Activated B cell treated with CpG ODN at 0.5 μM for 24 hours (primary cell): ENCODE measurements at regions not wholly inside any gene's neighbourhood (a gene's known extent, or its start where the extent isn't known, plus 50 kb on each side); places are given as distances from the start of the nearest gene placed in this dataset.

Experiments
- ATAC-seq: fragments of 200-7000 bp; cut with Tn5 transposase; one replicate; pipeline ENCODE4 v1.10.0; 2021; ENCODE audit warnings: low read depth, mild to moderate bottlenecking, moderate library complexity
- CTCF ChIA-PET: fragments of 350-600 bp; sonication (Branson Sonifier 250); formaldehyde crosslinking; loops from one replicate; lab custom pipeline; 2021; ENCODE audit warnings: antibody characterized with exemption; lab: Charles Lee
- POLR2A ChIA-PET: fragments of 350-600 bp; sonication (Branson Sonifier 250); formaldehyde crosslinking; loops from one replicate; lab custom pipeline; 2021; ENCODE audit warnings: antibody characterized with exemption; lab: Charles Lee
- DNase-seq: peaks from one replicate; pipeline ENCODE4 v3.0.0; 2022
- H3K27ac Mint-ChIP-seq: one replicate; pipeline ENCODE4 v1.8.0; 2020; ENCODE audit warnings: mixed read lengths
- H3K27me3 Mint-ChIP-seq: one replicate; pipeline ENCODE4 v1.8.0; 2021; ENCODE audit warnings: mixed read lengths
- H3K36me3 Mint-ChIP-seq: one replicate; pipeline ENCODE4 v1.8.0; 2021; ENCODE audit warnings: low read depth, mixed read lengths
- H3K4me1 Mint-ChIP-seq: one replicate; pipeline ENCODE4 v1.8.0; 2021; ENCODE audit warnings: mixed read lengths
- H3K4me3 Mint-ChIP-seq: one replicate; pipeline ENCODE4 v1.8.0; 2020; ENCODE audit warnings: mild to moderate bottlenecking, mixed read lengths
- H3K9me3 Mint-ChIP-seq: one replicate; pipeline ENCODE4 v1.8.0; 2020; ENCODE audit warnings: mixed read lengths
- CTCF ChIP-seq: fragments of 200-600 bp; IDR thresholded peaks from one replicate; pipeline ENCODE4 v1.8.0; 2022; ENCODE audit warnings: antibody characterized with exemption, mild to moderate bottlenecking
- intact Hi-C: fragments of 100-400 bp; cut with micrococcal nuclease; formaldehyde crosslinking; loops from one replicate; pipeline ENCODE4 v1.15.1; 2024

GRCh38 chr13:44117351-44117750 lies 237.6 kb downstream of the LACC1 start:
- H3K4me3 Mint-ChIP-seq: peak overlapping the region; percentile 11
- ChIA-PET CTCF (interaction anchor here (1.1 kb wide), 1 partner anchor 322 kb away, joined by 3 read pairs; no protein-coding TSS in a partner anchor), POLR2A (interaction anchor here (0.6 kb wide), 2 partner anchors 263 to 320 kb away, joined by 3 to 4 read pairs; no protein-coding TSS in a partner anchor)
- H3K9me3 Mint-ChIP-seq: no peaks in the 10 kb centered on the region
- H3K4me1 Mint-ChIP-seq: peaks cover 26% of the 10 kb centered on the region
- ATAC-seq (no peak), DNase-seq (no peak)
- intact Hi-C loops: no loop called here
- no peaks in the 10 kb centered on the region for H3K27me3 Mint-ChIP-seq
- no peaks in the 10 kb centered on the region for H3K36me3 Mint-ChIP-seq
- TF ChIP-seq CTCF: no peak
- peak overlapping the region; percentile 24 for H3K27ac Mint-ChIP-seq

- no peak for DNase-seq
- no peaks in the 10 kb centered on the region for H3K27me3 Mint-ChIP-seq
- no peak overlapping the region for H3K4me3 Mint-ChIP-seq
- peak overlapping the region; percentile 24 for H3K27ac Mint-ChIP-seq
- H3K4me1 Mint-ChIP-seq: peaks cover 26% of the 10 kb centered on the region
- CTCF ChIA-PET: no interaction called here
- no peaks in the 10 kb centered on the region for H3K36me3 Mint-ChIP-seq
- no peak for ATAC-seq
- intact Hi-C loops: no loop called here
- no peaks in the 10 kb centered on the region for H3K9me3 Mint-ChIP-seq
- POLR2A ChIA-PET: interaction anchor here (0.6 kb wide), 1 partner anchor 319 kb away, joined by 4 read pairs; no protein-coding TSS in a partner anchor
- TF ChIP-seq CTCF: no peak
These were observed 238.1 kb downstream of the LACC1 start for GRCh38 chr13:44117816-44118215.

GRCh38 chr13:44118881-44119280 lies 239.2 kb downstream of the LACC1 start:
- no peak for DNase-seq
- no peak for ATAC-seq
- CTCF ChIA-PET: no interaction called here
- H3K36me3 Mint-ChIP-seq: no peaks in the 10 kb centered on the region
- no peaks in the 10 kb centered on the region for H3K27me3 Mint-ChIP-seq
- peaks cover 7% of the 10 kb centered on the region for H3K9me3 Mint-ChIP-seq
- H3K27ac Mint-ChIP-seq: no peak overlapping the region
- TF ChIP-seq CTCF: no peak
- intact Hi-C loops: no loop called here
- no peak overlapping the region for H3K4me3 Mint-ChIP-seq
- POLR2A ChIA-PET: no interaction called here
- H3K4me1 Mint-ChIP-seq: peaks cover 26% of the 10 kb centered on the region

GRCh38 chr13:44120043-44120442 lies 240.3 kb downstream of the LACC1 start:
- no peak for DNase-seq
- H3K9me3 Mint-ChIP-seq: peaks cover 12% of the 10 kb centered on the region
- CTCF ChIA-PET: no interaction called here

More at GRCh38 chr13:44120043-44120442, 240.3 kb downstream of the LACC1 start:
- intact Hi-C loops: no loop called here
- H3K36me3 Mint-ChIP-seq: no peaks in the 10 kb centered on the region
- H3K4me3 Mint-ChIP-seq: no peak overlapping the region
- no peak overlapping the region for H3K27ac Mint-ChIP-seq
- H3K27me3 Mint-ChIP-seq: no peaks in the 10 kb centered on the region
- TF ChIP-seq CTCF: no peak
- peaks cover 26% of the 10 kb centered on the region for H3K4me1 Mint-ChIP-seq
- POLR2A ChIA-PET: no interaction called here
- ATAC-seq: no peak
